Prostate gland (tissue), 2 donors: ENCODE measurements at regions not wholly inside any gene's neighbourhood (a gene's known extent, or its start where the extent isn't known, plus 50 kb on each side); places are given as distances from the start of the nearest gene placed in this dataset.

Experiments used
- CTCF ChIP-seq, 4 experiments: fragments of 200-600 bp in 2 of 4; fragments of 450-650 bp in 2 of 4; sonication (generic) in 2 of 4; IDR thresholded peaks; 1 replicate in 3 of 4; 2 replicates in 1 of 4; pipeline ENCODE4 v1.5.1; 2016 to 2019; ENCODE audit warnings: antibody characterized with exemption in 4 of 4, mild to moderate bottlenecking in 2 of 4, moderate library complexity in 2 of 4
- POLR2A ChIP-seq: fragments of 450-650 bp; IDR thresholded peaks from one replicate; pipeline ENCODE4 v1.6.1; 2016; ENCODE audit warnings: antibody characterized with exemption, mild to moderate bottlenecking

GRCh38 chr6:56386717-56387116 lies 139.3 kb upstream of the COL21A1 start:
- TF ChIP-seq CTCF (IDR thresholded peaks at IDR 0.05): no peak
- TF ChIP-seq POLR2A: no peak
